CD14-positive monocyte (primary cell): ENCODE measurements at regions not wholly inside any gene's neighbourhood (a gene's known extent, or its start where the extent isn't known, plus 50 kb on each side); places are given as distances from the start of the nearest gene placed in this dataset.

Source experiments
- DNase-seq, 3 donors: peaks; one replicate each; pipeline ENCODE4 v3.0.0-alpha.2; 2011 to 2022
- H2AFZ ChIP-seq: 2 replicates; pipeline ENCODE4 v1.6.0; 2012; ENCODE audit warnings: mild to moderate bottlenecking, low read depth, low read length, inconsistent platforms; ENCODE audit not compliant: insufficient read depth, poor library complexity, severe bottlenecking
- H3K27ac ChIP-seq, 2 donors: 1 replicate in 1 of 2; 2 replicates in 1 of 2; pipeline ENCODE4 v1.5.1; 2012 to 2013; ENCODE audit warnings: low read length in 2 of 2, control low read depth in 1 of 2, inconsistent platforms in 1 of 2, low read depth in 1 of 2, mild to moderate bottlenecking in 1 of 2
- H3K27me3 ChIP-seq, 2 donors: one replicate each; pipeline versions ENCODE4 v1.6.0 to v1.6.1; 2011 to 2013; ENCODE audit warnings: low read length in 2 of 2; ENCODE audit not compliant: control insufficient read depth in 2 of 2, insufficient read depth in 2 of 2
- H3K36me3 ChIP-seq, 2 donors: replicated peaks in 1 of 2; 1 replicate in 1 of 2; 2 replicates in 1 of 2; pipeline versions ENCODE4 v1.5.1 to v1.6.1; 2012 to 2013; ENCODE audit warnings: low read length in 2 of 2, control low read depth in 1 of 2, inconsistent platforms in 1 of 2, mild to moderate bottlenecking in 1 of 2; ENCODE audit not compliant: insufficient read depth in 2 of 2, control insufficient read depth in 1 of 2
- H3K4me1 ChIP-seq, 2 donors: 1 replicate in 1 of 2; 2 replicates in 1 of 2; pipeline versions ENCODE4 v1.5.1 to v1.6.1; 2012 to 2013; ENCODE audit warnings: low read length in 2 of 2, control low read depth in 1 of 2, inconsistent platforms in 1 of 2, mild to moderate bottlenecking in 1 of 2, moderate library complexity in 1 of 2; ENCODE audit not compliant: insufficient read depth in 2 of 2, control insufficient read depth in 1 of 2
- H3K4me2 ChIP-seq: replicated peaks from 2 replicates; pipeline ENCODE3; 2012; ENCODE audit warnings: low read length, moderate library complexity, mild to moderate bottlenecking; ENCODE audit not compliant: poor library complexity, severe bottlenecking; ENCODE audit errors: extremely low read depth
- H3K4me3 ChIP-seq, 3 experiments: fragments of 200-600 bp in 1 of 3; sonication (generic) in 1 of 3; replicated peaks in 1 of 3; 1 replicate in 2 of 3; 2 replicates in 1 of 3; pipeline ENCODE4 v1.5.1; 2011 to 2013; ENCODE audit warnings: low read length in 3 of 3, mild to moderate bottlenecking in 3 of 3, control low read depth in 2 of 3, low read depth in 2 of 3, inconsistent platforms in 1 of 3, moderate library complexity in 1 of 3
- H3K79me2 ChIP-seq: 2 replicates; pipeline ENCODE4 v1.6.0; 2012; ENCODE audit warnings: mild to moderate bottlenecking, control low read depth, inconsistent platforms, low read length, moderate library complexity; ENCODE audit not compliant: insufficient read depth
- H3K9ac ChIP-seq: 2 replicates; pipeline ENCODE4 v1.6.0; 2017; ENCODE audit warnings: low read length, mild to moderate bottlenecking; ENCODE audit not compliant: insufficient read depth, poor library complexity, severe bottlenecking
- H3K9me3 ChIP-seq, 2 donors: replicated peaks in 1 of 2; 1 replicate in 1 of 2; 2 replicates in 1 of 2; pipeline versions ENCODE4 v1.5.1 to v1.6.1; 2012 to 2013; ENCODE audit warnings: low read length in 2 of 2, control low read depth in 1 of 2; ENCODE audit not compliant: control insufficient read depth in 1 of 2, insufficient read depth in 1 of 2
- H4K20me1 ChIP-seq: 2 replicates; pipeline ENCODE4 v1.6.0; 2012; ENCODE audit warnings: mild to moderate bottlenecking, low read length, control low read depth, moderate library complexity; ENCODE audit not compliant: insufficient read depth
- H3K27ac Mint-ChIP-seq, 7 donors: one replicate each; pipeline ENCODE4 v1.8.0; 2020; ENCODE audit warnings: mild to moderate bottlenecking in 7 of 7, mixed read lengths in 7 of 7, moderate library complexity in 6 of 7, inconsistent platforms in 2 of 7
- H3K27me3 Mint-ChIP-seq, 3 donors: one replicate each; pipeline ENCODE4 v1.8.0; 2021 to 2022; ENCODE audit warnings: low read depth in 3 of 3, mild to moderate bottlenecking in 3 of 3, mixed read lengths in 3 of 3, moderate library complexity in 3 of 3, inconsistent platforms in 1 of 3
- H3K36me3 Mint-ChIP-seq, 2 donors: one replicate each; pipeline ENCODE4 v1.8.0; 2020; ENCODE audit warnings: mixed read lengths in 2 of 2, inconsistent platforms in 1 of 2, mild to moderate bottlenecking in 1 of 2
- H3K4me1 Mint-ChIP-seq: one replicate; pipeline ENCODE4 v1.8.0; 2020; ENCODE audit warnings: mild to moderate bottlenecking, mixed read lengths
- H3K4me3 Mint-ChIP-seq, 2 donors: one replicate each; pipeline ENCODE4 v1.8.0; 2020; ENCODE audit warnings: mild to moderate bottlenecking in 2 of 2, mixed read lengths in 2 of 2, moderate library complexity in 1 of 2
- H3K9me3 Mint-ChIP-seq, 7 donors: one replicate each; pipeline ENCODE4 v1.8.0; 2020 to 2022; ENCODE audit warnings: mixed read lengths in 7 of 7, mild to moderate bottlenecking in 6 of 7, moderate library complexity in 6 of 7, inconsistent platforms in 2 of 7
- WGBS: methylation state at CpG from one replicate; pipeline ENCODE4 v1.1.5; 2013; ENCODE audit warnings: missing lambda C conversion rate; ENCODE audit not compliant: insufficient coverage; 5-methylcytosine and 5-hydroxymethylcytosine counted together
- intact Hi-C, 2 donors: fragments of 100-400 bp; cut with micrococcal nuclease; formaldehyde crosslinking; loops; one replicate each; pipeline versions ENCODE4 v1.15.0 to v1.15.1; 2023
- TF ChIP-seq, protein P1 (sequence below): fragments of 200-600 bp; IDR thresholded peaks from one replicate; pipeline ENCODE4 v1.8.0; 2022; ENCODE audit warnings: antibody characterized with exemption, mild to moderate bottlenecking

DNA sequence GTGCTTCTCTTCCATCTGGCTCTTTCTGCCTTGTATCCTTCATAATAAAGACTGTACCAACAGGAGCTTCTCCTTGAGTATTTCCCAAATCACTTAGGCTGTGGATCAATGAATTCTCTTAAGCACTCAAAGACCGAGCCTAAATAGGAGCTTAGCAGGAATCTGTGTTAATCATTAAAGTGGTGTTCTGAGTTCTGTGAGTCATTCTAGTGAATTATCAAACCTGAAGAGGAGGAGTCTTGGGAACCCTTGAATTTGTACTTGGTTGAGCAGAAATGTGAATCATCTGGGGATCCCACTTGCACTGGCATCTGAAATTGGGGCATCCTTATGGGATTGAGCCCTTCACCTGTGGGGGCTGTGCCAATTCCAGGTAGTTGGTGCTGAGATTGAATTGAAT is 946.2 kb downstream of the BCL11B start:
- Histone ChIP-seq H3K9me3 (peaks cover 11 to 17% of the 10 kb centered on the region in 2 donors), H4K20me1 (no peaks in the 10 kb centered on the region), H3K4me2 (no peak overlapping the region), H2AFZ (no peak overlapping the region), H3K4me1 (no peaks in the 10 kb centered on the region), H3K27ac (no peak overlapping the region), H3K79me2 (no peaks in the 10 kb centered on the region), H3K36me3 (no peaks in the 10 kb centered on the region), H3K9ac (no peak overlapping the region), H3K27me3 (no peaks in the 10 kb centered on the region), H3K4me3 (no peak overlapping the region)
- DNase-seq = no peak
- H3K36me3 Mint-ChIP-seq = no peaks in the 10 kb centered on the region
- intact Hi-C loops = no loop called here
- H3K9me3 Mint-ChIP-seq = peaks cover 5 to 17% (median 12%) of the 10 kb centered on the region in 7 donors
- no peak overlapping the region for H3K4me3 Mint-ChIP-seq
- no peak overlapping the region for H3K27ac Mint-ChIP-seq
- no peaks in the 10 kb centered on the region for H3K4me1 Mint-ChIP-seq
- H3K27me3 Mint-ChIP-seq = peaks cover 0 to 1% (median 0%) of the 10 kb centered on the region in 3 donors
- TF ChIP-seq, protein P1, sequence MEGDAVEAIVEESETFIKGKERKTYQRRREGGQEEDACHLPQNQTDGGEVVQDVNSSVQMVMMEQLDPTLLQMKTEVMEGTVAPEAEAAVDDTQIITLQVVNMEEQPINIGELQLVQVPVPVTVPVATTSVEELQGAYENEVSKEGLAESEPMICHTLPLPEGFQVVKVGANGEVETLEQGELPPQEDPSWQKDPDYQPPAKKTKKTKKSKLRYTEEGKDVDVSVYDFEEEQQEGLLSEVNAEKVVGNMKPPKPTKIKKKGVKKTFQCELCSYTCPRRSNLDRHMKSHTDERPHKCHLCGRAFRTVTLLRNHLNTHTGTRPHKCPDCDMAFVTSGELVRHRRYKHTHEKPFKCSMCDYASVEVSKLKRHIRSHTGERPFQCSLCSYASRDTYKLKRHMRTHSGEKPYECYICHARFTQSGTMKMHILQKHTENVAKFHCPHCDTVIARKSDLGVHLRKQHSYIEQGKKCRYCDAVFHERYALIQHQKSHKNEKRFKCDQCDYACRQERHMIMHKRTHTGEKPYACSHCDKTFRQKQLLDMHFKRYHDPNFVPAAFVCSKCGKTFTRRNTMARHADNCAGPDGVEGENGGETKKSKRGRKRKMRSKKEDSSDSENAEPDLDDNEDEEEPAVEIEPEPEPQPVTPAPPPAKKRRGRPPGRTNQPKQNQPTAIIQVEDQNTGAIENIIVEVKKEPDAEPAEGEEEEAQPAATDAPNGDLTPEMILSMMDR = no peak
- WGBS = 86% methylated on average over 1 of the region's 1 CpG

DNA sequence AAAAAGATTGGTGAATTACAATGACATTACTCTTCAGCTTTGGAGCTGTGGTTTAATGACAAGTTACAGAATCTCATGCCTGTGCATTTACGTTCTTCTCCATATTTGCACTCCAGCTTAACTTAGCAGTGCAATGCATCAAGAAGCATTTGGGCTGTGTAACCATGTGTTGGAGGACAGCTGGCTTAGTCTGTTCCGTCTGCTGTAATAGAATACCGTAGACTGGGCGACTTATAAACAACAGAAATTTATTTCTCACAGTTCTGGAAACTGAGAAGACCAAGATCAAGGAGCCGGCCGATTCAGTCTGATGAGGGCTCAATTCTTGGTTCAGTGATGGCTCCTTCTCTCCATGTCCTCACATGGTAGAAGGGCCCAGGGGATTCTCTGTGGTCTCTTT is 943.5 kb downstream of the BCL11B start:
- H3K4me2 ChIP-seq = no peak overlapping the region
- H3K27ac ChIP-seq = no peak overlapping the region
- Mint-ChIP-seq H3K27ac (no peak overlapping the region), H3K9me3 (peaks cover 5 to 17% (median 9%) of the 10 kb centered on the region in 7 donors), H3K27me3 (no peaks in the 10 kb centered on the region), H3K4me3 (no peak overlapping the region), H3K36me3 (no peaks in the 10 kb centered on the region), H3K4me1 (no peaks in the 10 kb centered on the region)
- WGBS = 93% methylated on average over 2 of the region's 6 CpGs
- H4K20me1 ChIP-seq = no peaks in the 10 kb centered on the region
- no peak overlapping the region for H2AFZ ChIP-seq
- no peaks in the 10 kb centered on the region for H3K4me1 ChIP-seq
- intact Hi-C loops = no loop called here
- H3K79me2 ChIP-seq = no peaks in the 10 kb centered on the region
- peaks cover 5 to 11% of the 10 kb centered on the region in 2 donors for H3K9me3 ChIP-seq
- DNase-seq = no peak
- no peaks in the 10 kb centered on the region for H3K27me3 ChIP-seq
- TF ChIP-seq, protein P1 = no peak
- no peak overlapping the region for H3K9ac ChIP-seq
- H3K4me3 ChIP-seq = no peak overlapping the region
- no peaks in the 10 kb centered on the region for H3K36me3 ChIP-seq
